NCI-H1092 treated with DMSO at 0.1 percent for 48 hours (cell line): ENCODE measurements at regions not wholly inside any gene's neighbourhood (a gene's known extent, or its start where the extent isn't known, plus 50 kb on each side); places are given as distances from the start of the nearest gene placed in this dataset.
A peak's percentile ranks its signal among the peaks of the same experiment; 100 is the strongest.
"Not testable (repeated sequence)": the region's sequence is repeated elsewhere in the genome, so short reads cannot be mapped to it uniquely, and the experiment has no call there.

Experiments used
- DNase-seq: peaks from one replicate; lab custom pipeline; 2025; lab: John Stamatoyannopoulos, UW

- DNase-seq = not testable (repeated sequence)
These were observed 49.9 kb upstream of the MSMB start for GRCh38 chr10:46095943-46096342.

DNA sequence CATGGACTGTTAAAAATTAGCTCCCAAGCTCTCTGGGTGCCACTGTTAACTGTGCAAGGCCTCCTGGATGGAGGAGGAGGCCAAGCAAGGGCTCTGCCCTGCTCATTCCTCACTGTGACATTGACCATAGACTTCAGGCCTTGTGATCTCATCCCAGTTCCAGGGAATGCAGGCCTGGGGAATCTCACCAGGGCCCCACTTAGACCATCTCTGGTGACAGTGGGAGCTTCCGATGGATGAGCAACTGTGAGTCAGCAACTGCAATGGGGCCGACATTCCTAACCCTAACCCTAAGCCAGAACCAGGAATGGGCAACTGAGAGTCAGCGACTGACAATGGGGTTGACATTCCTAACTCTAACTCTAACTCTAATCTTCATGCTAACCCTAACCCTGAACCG is 50.4 kb upstream of the MSMB start:
- no peak for DNase-seq

GRCh38 chr10:46096909-46097575 is 51.0 kb upstream of the MSMB start:
- no peak for DNase-seq

DNA sequence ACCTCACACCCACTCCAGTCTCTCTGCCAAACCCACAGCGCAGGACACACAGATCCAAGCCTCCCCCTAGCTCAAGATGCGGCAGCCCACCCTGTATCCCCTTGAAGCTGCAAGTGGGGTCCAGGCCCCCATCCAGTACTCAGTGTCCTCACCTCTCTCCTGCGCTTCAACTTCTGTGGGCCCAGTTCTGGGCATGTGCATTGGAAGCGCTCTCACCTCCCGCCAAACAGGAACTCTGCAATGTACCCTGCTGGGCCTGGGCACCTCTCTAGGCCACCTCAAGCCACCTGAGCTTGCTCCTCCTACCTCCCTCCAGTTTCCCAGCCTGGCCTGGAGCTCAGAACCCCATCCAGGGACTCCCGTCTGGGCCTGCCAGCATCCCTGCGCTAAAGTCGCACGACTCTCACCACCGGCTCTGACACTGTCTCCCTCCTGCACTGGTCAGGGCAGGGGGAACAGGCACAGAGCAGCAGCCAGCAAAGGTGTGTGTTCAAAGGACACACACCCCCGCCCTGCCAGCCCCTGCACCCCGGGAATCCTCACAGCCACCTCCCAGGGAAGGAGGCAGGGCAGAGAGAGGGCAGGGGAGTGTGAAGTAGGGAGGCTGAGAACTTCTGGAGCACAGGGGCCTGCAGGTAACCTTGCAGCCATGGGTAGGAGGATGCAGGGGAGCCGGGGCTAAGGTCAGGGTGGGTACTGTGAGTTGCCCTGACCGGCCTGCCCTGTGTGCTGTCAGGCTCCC is 51.7 kb upstream of the MSMB start:
- DNase-seq = no peak

GRCh38 chr10:46098386-46098785 is 52.3 kb upstream of the MSMB start:
- DNase-seq = no peak

DNA sequence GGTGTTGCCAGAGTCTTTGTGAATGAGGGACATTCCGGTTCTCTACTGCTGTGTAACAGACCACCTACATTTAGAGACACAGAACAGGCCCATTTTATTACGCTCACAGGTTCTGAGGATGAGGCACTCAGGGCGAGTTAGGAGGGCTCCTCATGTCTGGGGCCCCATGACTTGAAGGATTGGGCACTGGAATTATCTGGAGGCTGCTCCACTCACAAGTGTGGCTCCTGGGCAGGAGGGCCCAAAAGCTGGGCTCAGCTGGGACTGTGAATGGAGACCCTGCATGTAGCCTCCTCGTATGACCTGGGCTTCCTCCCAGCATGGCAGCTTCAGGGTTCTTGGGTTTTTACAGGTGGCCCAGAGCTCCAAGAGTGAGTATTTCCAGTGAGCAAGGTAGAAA is 52.9 kb upstream of the MSMB start:
- DNase-seq = not testable (repeated sequence)

- no peak for DNase-seq
These were observed 58.1 kb upstream of the MSMB start for GRCh38 chr10:46104071-46104585.

- DNase-seq = not testable (repeated sequence)
These were observed 59.3 kb upstream of the MSMB start for GRCh38 chr10:46105416-46105815.

DNA sequence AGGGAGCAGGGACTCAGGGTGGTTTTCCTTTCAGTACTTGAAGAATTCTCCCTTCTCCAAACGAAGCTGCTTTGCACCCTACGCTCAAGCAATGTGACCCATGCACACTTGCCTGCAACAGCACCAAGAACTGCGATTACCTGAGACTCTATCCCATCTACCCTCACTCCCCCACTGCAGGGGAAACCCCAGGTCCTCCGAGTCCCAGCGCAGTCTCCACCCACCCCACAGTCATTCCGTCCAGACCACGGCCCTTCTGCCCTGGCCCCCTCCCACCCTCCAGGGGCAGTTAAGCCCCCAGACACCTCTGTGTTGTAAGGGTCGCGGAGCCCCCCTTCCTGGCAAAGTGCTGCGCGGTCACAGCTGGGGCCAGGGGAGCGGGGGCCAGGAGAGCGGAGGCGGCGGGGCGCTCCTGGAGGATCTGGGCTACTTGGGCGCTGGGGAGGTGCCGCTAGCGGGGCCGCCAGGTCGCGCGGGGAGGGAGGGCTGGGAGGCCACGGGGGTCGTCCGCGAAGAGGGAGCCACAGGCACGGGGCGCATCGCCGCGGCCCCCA is 59.9 kb upstream of the MSMB start:
- not testable (repeated sequence) for DNase-seq

GRCh38 chr10:46106410-46107255 is 60.6 kb upstream of the MSMB start:
- DNase-seq = peak; percentile 26

DNA sequence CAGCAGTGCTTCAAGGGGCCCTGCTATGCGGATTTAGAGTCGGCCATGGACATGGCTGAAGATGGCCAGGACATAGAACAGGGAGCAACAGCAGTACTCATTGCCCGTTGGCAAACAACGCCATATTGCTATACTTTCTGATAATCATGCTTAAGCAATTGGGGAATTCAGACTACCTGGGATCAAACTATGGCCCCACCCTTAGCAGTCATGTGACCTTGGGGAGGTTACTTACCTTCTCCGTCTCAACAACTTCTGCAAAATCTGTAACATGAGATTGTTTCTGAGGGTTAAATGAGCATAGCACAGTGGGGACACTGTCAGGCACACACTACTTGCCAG is 62.1 kb upstream of the MSMB start:
- not testable (repeated sequence) for DNase-seq

DNA sequence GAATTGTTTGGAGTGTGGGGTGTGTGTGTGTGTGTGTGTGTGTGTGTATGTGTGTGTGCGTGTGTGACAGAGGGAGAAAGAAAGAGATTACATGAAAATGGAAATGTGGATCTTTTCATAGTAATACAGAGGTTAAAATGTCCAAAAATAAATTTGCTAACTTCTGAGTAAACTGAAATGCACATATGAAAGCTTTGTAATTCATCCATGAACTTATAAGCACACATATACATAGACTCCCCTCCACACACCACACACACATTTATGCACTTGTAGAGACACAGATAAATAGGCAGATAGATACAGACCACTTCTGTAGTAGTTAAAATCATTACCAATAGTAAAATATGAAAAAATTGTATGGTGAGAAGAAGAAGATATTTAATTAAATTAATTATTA is 108.2 kb upstream of the MSMB start:
- not testable (repeated sequence) for DNase-seq

GRCh38 chr10:46154683-46155082 is 108.6 kb upstream of the MSMB start:
- DNase-seq = not testable (repeated sequence)

GRCh38 chr10:46156866-46157265 is 110.8 kb upstream of the MSMB start:
- not testable (repeated sequence) for DNase-seq

GRCh38 chr10:46169736-46170135 is 117.1 kb upstream of the ANTXRL start:
- no peak for DNase-seq

DNA sequence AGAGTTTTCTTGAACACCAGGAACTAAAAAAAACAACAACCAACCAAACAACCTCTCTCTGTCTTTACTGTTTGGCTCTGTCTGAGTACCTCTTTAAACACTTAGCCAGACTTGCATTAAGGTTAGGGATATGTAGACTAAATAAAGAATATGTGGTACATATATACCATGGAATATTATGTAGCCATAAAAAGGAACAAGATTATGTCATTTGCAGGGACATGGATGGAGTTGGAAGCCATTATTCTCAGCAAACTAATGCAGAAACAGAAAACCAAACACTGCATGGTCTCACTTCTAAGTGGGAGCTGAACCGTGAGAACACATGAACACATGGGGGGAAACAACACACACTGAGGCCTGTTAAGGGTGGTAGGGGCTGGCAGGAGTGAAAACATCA is 116.0 kb upstream of the ANTXRL start:
- no peak for DNase-seq

- no peak for DNase-seq
These were observed 115.1 kb upstream of the ANTXRL start for GRCh38 chr10:46171661-46172060.

GRCh38 chr10:46175296-46175695 is 111.5 kb upstream of the ANTXRL start:
- DNase-seq = no peak

- no peak for DNase-seq
These were observed 111.0 kb upstream of the ANTXRL start for GRCh38 chr10:46175831-46176230.

GRCh38 chr10:46187431-46187830 is 99.4 kb upstream of the ANTXRL start:
- DNase-seq = not testable (repeated sequence)

GRCh38 chr10:46197050-46197449 is 89.7 kb upstream of the ANTXRL start:
- DNase-seq = no peak

DNA sequence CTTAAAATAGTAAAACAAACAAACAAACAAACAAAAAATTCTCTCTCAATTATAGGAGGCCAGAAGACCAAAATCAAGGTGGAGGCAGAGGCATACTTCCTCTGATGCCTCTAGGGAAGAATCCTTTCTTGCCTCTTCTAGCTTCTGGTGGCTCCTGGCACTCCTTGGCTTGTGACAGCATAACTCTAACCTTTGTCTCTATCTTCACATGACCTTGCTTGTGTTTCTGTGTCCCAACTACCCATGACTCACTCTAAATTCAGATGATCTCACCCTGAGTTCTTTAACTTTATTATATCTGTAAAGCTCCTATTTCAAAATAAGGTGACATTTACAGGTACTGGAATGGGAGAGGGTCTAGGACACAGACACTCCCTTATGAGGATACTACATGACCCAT is 88.3 kb upstream of the ANTXRL start:
- no peak for DNase-seq
